ENCODE measurements at regions not wholly inside any gene's neighbourhood (a gene's known extent, or its start where the extent isn't known, plus 50 kb on each side); places are given as distances from the start of the nearest gene placed in this dataset.

- Histone ChIP-seq H3K4me3 (replicated peaks in 1 of 4; ENCODE audit: control extremely low read depth in 1 of 4, insufficient read depth in 1 of 4, low read depth in 3 of 4, low read length in 4 of 4) (no peak overlapping the region), H3K79me2 (ENCODE audit: control insufficient read depth, insufficient read depth, low read length) (no peaks in the 10 kb centered on the region)
Observed at GRCh38 chr21:34003428-34003827, 70.0 kb upstream of the MRPS6 start.

GRCh38 chr21:34000375-34000774 lies 73.0 kb upstream of the MRPS6 start:
- Histone ChIP-seq H3K79me2 (ENCODE audit: control insufficient read depth, insufficient read depth, low read length) (no peaks in the 10 kb centered on the region), H3K9me3 (ENCODE audit: control insufficient read depth, insufficient read depth, low read depth, low read length) (no peaks in the 10 kb centered on the region), H3K9ac (ENCODE audit: insufficient read depth, low read length) (no peak overlapping the region), H3K36me3 (ENCODE audit: control insufficient read depth, insufficient read depth, low read length) (no peaks in the 10 kb centered on the region), H3K27ac (ENCODE audit: insufficient read depth, low read length) (no peak overlapping the region), H3K4me3 (replicated peaks in 1 of 4; ENCODE audit: control extremely low read depth in 1 of 4, insufficient read depth in 1 of 4, low read depth in 3 of 4, low read length in 4 of 4) (no peak overlapping the region), H3K4me1 (ENCODE audit: control insufficient read depth, extremely low read depth, insufficient read depth, low read length) (peaks cover 2% of the 10 kb centered on the region), H3K4me2 (ENCODE audit: extremely low read depth, insufficient read depth, low read length) (no peak overlapping the region), H4K20me1 (ENCODE audit: control insufficient read depth, extremely low read depth, insufficient read depth, low read length) (no peaks in the 10 kb centered on the region), H2AFZ (ENCODE audit: low read length) (no peak overlapping the region), H3K27me3 (ENCODE audit: control insufficient read depth, insufficient read depth, low read length) (no peaks in the 10 kb centered on the region)
- TF ChIP-seq CTCF (conservative IDR thresholded peaks at IDR 0.05 in 1 of 2, IDR thresholded peaks at IDR 0.05 in 1 of 2; ENCODE audit: low read depth in 1 of 2, low read length in 2 of 2) (no peak), EZH2 (IDR thresholded peaks at IDR 0.05; ENCODE audit: low read length, missing control alignments) (no peak)
- no peak for DNase-seq (ENCODE audit: low read depth in 2 of 2)

More at GRCh38 chr21:34003428-34003827, 70.0 kb upstream of the MRPS6 start:
- TF ChIP-seq EZH2 (IDR thresholded peaks at IDR 0.05; ENCODE audit: low read length, missing control alignments), result no peak
- TF ChIP-seq CTCF (conservative IDR thresholded peaks at IDR 0.05 in 1 of 2, IDR thresholded peaks at IDR 0.05 in 1 of 2; ENCODE audit: low read depth in 1 of 2, low read length in 2 of 2), result no peak
- Histone ChIP-seq H3K9ac (ENCODE audit: insufficient read depth, low read length) (no peak overlapping the region), H3K4me2 (ENCODE audit: extremely low read depth, insufficient read depth, low read length) (no peak overlapping the region), H4K20me1 (ENCODE audit: control insufficient read depth, extremely low read depth, insufficient read depth, low read length) (no peaks in the 10 kb centered on the region), H3K27ac (ENCODE audit: insufficient read depth, low read length) (no peak overlapping the region), H3K27me3 (ENCODE audit: control insufficient read depth, insufficient read depth, low read length) (no peaks in the 10 kb centered on the region), H3K4me1 (ENCODE audit: control insufficient read depth, extremely low read depth, insufficient read depth, low read length) (peaks cover 2% of the 10 kb centered on the region), H2AFZ (ENCODE audit: low read length) (no peak overlapping the region), H3K9me3 (ENCODE audit: control insufficient read depth, insufficient read depth, low read depth, low read length) (no peaks in the 10 kb centered on the region), H3K36me3 (ENCODE audit: control insufficient read depth, insufficient read depth, low read length) (no peaks in the 10 kb centered on the region)
- DNase-seq (ENCODE audit: low read depth in 2 of 2), result no peak

GRCh38 chr21:33998809-33999208 lies 74.6 kb upstream of the MRPS6 start:
- DNase-seq (ENCODE audit: low read depth in 2 of 2), result no peak
- no peak overlapping the region for H3K4me3 ChIP-seq (replicated peaks in 1 of 4; ENCODE audit: control extremely low read depth in 1 of 4, insufficient read depth in 1 of 4, low read depth in 3 of 4, low read length in 4 of 4)
- H3K79me2 ChIP-seq (ENCODE audit: control insufficient read depth, insufficient read depth, low read length), result no peaks in the 10 kb centered on the region
- no peak overlapping the region for H3K9ac ChIP-seq (ENCODE audit: insufficient read depth, low read length)
- H3K27me3 ChIP-seq (ENCODE audit: control insufficient read depth, insufficient read depth, low read length), result no peaks in the 10 kb centered on the region
- no peaks in the 10 kb centered on the region for H4K20me1 ChIP-seq (ENCODE audit: control insufficient read depth, extremely low read depth, insufficient read depth, low read length)
- TF ChIP-seq CTCF (conservative IDR thresholded peaks at IDR 0.05 in 1 of 2, IDR thresholded peaks at IDR 0.05 in 1 of 2; ENCODE audit: low read depth in 1 of 2, low read length in 2 of 2) (no peak), EZH2 (IDR thresholded peaks at IDR 0.05; ENCODE audit: low read length, missing control alignments) (no peak)
- H3K27ac ChIP-seq (ENCODE audit: insufficient read depth, low read length), result no peak overlapping the region
- H3K36me3 ChIP-seq (ENCODE audit: control insufficient read depth, insufficient read depth, low read length), result no peaks in the 10 kb centered on the region
- no peaks in the 10 kb centered on the region for H3K4me1 ChIP-seq (ENCODE audit: control insufficient read depth, extremely low read depth, insufficient read depth, low read length)
- no peak overlapping the region for H3K4me2 ChIP-seq (ENCODE audit: extremely low read depth, insufficient read depth, low read length)
- no peak overlapping the region for H2AFZ ChIP-seq (ENCODE audit: low read length)
- H3K9me3 ChIP-seq (ENCODE audit: control insufficient read depth, insufficient read depth, low read depth, low read length), result no peaks in the 10 kb centered on the region

Measured in fibroblast of lung (primary cell).